Lower lobe of right lung (tissue), 2 donors: ENCODE measurements at regions not wholly inside any gene's neighbourhood (a gene's known extent, or its start where the extent isn't known, plus 50 kb on each side); places are given as distances from the start of the nearest gene placed in this dataset.
A peak's percentile ranks its signal among the peaks of the same experiment; 100 is the strongest.

ENCODE experiments used
- ATAC-seq, 2 donors: fragments of 200-7000 bp; cut with Tn5 transposase; one replicate each; pipeline ENCODE4 v1.9.1; 2020 to 2022; ENCODE audit warnings: mild to moderate bottlenecking in 2 of 2, moderate library complexity in 2 of 2
- DNase-seq: peaks from one replicate; pipeline ENCODE4 v3.0.0-alpha.2; 2020
- H3K27ac ChIP-seq: fragments of 200-600 bp; one replicate; pipeline ENCODE4 v1.8.0; 2022
- H3K27me3 ChIP-seq: fragments of 200-600 bp; one replicate; pipeline ENCODE4 v1.8.0; 2022; ENCODE audit warnings: low read depth
- H3K36me3 ChIP-seq: fragments of 200-600 bp; one replicate; pipeline ENCODE4 v1.8.0; 2022; ENCODE audit warnings: mild to moderate bottlenecking
- H3K4me1 ChIP-seq: fragments of 200-600 bp; one replicate; pipeline ENCODE4 v1.8.0; 2022
- H3K4me3 ChIP-seq: fragments of 200-600 bp; one replicate; pipeline ENCODE4 v1.8.0; 2022; ENCODE audit warnings: mild to moderate bottlenecking
- H3K9me3 ChIP-seq: fragments of 200-600 bp; one replicate; pipeline ENCODE4 v1.8.0; 2022
- intact Hi-C: fragments of 100-400 bp; cut with DNase I; formaldehyde crosslinking; loops from one replicate; pipeline ENCODE4 v1.11.0; 2022
- TF ChIP-seq, protein P1 (sequence below): fragments of 200-600 bp; IDR thresholded peaks from one replicate; pipeline ENCODE4 v1.8.0; 2022; ENCODE audit warnings: antibody characterized with exemption, mild to moderate bottlenecking
- donor health status: DM: no; HTN: yes; CAD: no; lungs with severe emphysema.

- Histone ChIP-seq H3K36me3 (no peaks in the 10 kb centered on the region), H3K27me3 (no peaks in the 10 kb centered on the region), H3K4me1 (no peaks in the 10 kb centered on the region), H3K9me3 (no peaks in the 10 kb centered on the region), H3K27ac (no peak overlapping the region), H3K4me3 (no peak overlapping the region)
- intact Hi-C loops: no loop called here
- ATAC-seq (no peak), DNase-seq (no peak)
- TF ChIP-seq, protein P1, sequence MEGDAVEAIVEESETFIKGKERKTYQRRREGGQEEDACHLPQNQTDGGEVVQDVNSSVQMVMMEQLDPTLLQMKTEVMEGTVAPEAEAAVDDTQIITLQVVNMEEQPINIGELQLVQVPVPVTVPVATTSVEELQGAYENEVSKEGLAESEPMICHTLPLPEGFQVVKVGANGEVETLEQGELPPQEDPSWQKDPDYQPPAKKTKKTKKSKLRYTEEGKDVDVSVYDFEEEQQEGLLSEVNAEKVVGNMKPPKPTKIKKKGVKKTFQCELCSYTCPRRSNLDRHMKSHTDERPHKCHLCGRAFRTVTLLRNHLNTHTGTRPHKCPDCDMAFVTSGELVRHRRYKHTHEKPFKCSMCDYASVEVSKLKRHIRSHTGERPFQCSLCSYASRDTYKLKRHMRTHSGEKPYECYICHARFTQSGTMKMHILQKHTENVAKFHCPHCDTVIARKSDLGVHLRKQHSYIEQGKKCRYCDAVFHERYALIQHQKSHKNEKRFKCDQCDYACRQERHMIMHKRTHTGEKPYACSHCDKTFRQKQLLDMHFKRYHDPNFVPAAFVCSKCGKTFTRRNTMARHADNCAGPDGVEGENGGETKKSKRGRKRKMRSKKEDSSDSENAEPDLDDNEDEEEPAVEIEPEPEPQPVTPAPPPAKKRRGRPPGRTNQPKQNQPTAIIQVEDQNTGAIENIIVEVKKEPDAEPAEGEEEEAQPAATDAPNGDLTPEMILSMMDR: no peak
Observed at GRCh38 chr6:81252231-81252630, 500.2 kb downstream of the TENT5A start.

GRCh38 chr6:81246200-81246599 lies 506.3 kb downstream of the TENT5A start:
- Histone ChIP-seq H3K4me1 (no peaks in the 10 kb centered on the region), H3K27ac (no peak overlapping the region), H3K9me3 (no peaks in the 10 kb centered on the region), H3K36me3 (no peaks in the 10 kb centered on the region), H3K4me3 (no peak overlapping the region), H3K27me3 (no peaks in the 10 kb centered on the region)
- ATAC-seq: no peak
- DNase-seq: no peak
- intact Hi-C loops: no loop called here
- TF ChIP-seq, protein P1: no peak

DNA sequence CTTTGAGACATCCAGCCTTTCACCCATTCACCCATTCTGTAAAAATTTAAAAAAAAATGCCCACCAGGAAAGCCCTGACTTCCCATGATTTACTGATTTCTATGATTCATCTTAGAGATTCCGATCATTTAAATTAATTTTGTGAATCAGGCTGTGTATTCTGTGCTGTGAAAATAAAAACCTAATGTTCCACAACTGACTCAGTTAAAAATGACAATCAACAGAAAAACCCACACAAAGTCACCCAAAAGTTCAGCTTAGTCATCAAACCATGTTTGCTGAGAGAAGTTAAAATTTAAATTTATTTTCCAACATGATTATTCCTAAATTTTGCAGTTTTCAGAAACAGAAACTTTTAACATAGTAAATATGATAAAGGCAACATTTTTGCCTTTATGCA lies 509.9 kb downstream of the TENT5A start:
- no peak overlapping the region for H3K4me3 ChIP-seq
- TF ChIP-seq, protein P1: no peak
- no peaks in the 10 kb centered on the region for H3K36me3 ChIP-seq
- H3K27ac ChIP-seq: no peak overlapping the region
- intact Hi-C loops: no loop called here
- H3K9me3 ChIP-seq: no peaks in the 10 kb centered on the region
- H3K27me3 ChIP-seq: no peaks in the 10 kb centered on the region
- ATAC-seq (no peak), DNase-seq (no peak)
- no peaks in the 10 kb centered on the region for H3K4me1 ChIP-seq

GRCh38 chr6:81241126-81242041 lies 511.1 kb downstream of the TENT5A start:
- Histone ChIP-seq H3K4me1 (no peaks in the 10 kb centered on the region), H3K4me3 (no peak overlapping the region), H3K27me3 (no peaks in the 10 kb centered on the region), H3K36me3 (no peaks in the 10 kb centered on the region), H3K27ac (no peak overlapping the region), H3K9me3 (no peaks in the 10 kb centered on the region)
- TF ChIP-seq, protein P1: peak; percentile 30
- no peak for DNase-seq
- peak; percentile 43 to 45 for ATAC-seq
- intact Hi-C loops: no loop called here

DNA sequence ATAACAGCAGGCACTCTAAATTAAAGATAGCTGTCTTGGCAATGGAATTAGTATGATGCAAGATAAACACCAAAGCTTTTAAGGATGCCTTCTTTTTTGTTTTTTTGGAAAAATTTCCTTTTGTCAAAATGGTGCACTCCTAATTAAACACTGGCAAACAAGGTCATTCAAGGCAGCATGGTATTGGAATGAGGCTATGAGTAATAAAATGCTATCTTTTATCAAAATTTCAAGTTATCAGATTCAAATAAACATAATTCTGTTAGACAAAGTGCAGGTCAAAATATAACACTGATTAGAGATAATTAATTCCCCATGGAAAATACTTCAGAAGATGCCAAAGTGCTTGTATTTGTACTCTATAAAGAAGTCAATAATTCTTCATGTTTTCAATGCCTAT lies 514.1 kb downstream of the TENT5A start:
- intact Hi-C loops: no loop called here

More for the DNA sequence above, 514.1 kb downstream of the TENT5A start:
- Histone ChIP-seq H3K4me3 (no peak overlapping the region), H3K27me3 (no peaks in the 10 kb centered on the region), H3K4me1 (no peaks in the 10 kb centered on the region), H3K27ac (no peak overlapping the region), H3K9me3 (no peaks in the 10 kb centered on the region), H3K36me3 (no peaks in the 10 kb centered on the region)
- TF ChIP-seq, protein P1: no peak
- no peak for DNase-seq
- ATAC-seq: no peak
